Mononuclear cell (primary cell): ENCODE measurements at regions not wholly inside any gene's neighbourhood (a gene's known extent, or its start where the extent isn't known, plus 50 kb on each side); places are given as distances from the start of the nearest gene placed in this dataset.
"Not testable (repeated sequence)": the region's sequence is repeated elsewhere in the genome, so short reads cannot be mapped to it uniquely, and the experiment has no call there.

Source experiments
- H3K27me3 ChIP-seq: 2 replicates; pipeline ENCODE4 v1.6.0; 2011; ENCODE audit warnings: low read length, control low read depth; ENCODE audit not compliant: insufficient read depth
- H3K4me1 ChIP-seq: 2 replicates; pipeline ENCODE4 v1.5.1; 2011; ENCODE audit warnings: mild to moderate bottlenecking, low read length, control low read depth; ENCODE audit not compliant: insufficient read depth
- H3K4me3 ChIP-seq: 2 replicates; pipeline ENCODE4 v1.5.1; 2011; ENCODE audit warnings: mild to moderate bottlenecking, low read length, moderate library complexity
- H3K9me3 ChIP-seq: 2 replicates; pipeline ENCODE4 v1.5.1; 2011; ENCODE audit warnings: low read depth, mild to moderate bottlenecking, control low read depth, low read length

DNA sequence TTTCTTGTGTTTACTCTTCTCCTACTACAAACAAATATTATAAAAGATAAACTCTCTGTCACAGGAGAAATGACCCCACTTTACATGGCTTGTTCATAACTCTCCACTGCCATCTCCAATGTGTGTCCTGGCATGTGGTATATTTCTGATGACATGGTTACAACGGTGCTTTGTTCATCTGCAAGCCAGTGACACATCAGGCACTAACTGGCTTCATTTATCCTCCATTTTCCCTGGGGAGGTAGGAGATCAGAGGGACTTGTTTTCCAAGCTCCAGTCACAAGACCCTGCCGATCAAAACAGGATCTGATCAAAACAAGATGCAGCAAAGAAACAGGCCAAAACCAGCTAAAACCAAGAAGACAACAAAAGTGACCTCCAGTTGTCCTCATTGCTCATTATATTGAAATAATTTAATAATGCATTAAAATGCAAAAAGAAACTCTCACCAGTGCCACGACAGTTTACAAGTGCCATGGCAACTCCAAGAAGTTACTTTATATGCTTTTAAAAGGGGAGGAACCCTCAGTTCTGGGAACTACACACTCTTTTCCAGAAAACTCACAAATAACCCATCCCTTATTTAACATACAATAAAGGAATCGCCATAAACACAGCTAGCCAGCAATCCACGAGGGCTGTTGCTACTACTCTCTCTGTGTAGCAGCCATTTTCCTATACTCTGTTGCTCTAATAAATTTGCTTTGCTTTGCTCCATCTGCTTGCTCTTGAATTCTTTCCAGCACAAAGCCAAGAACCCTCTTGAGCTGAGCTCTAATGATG, 224.2 kb downstream of the XPNPEP1 start:
- Histone ChIP-seq H3K27me3 (no peaks in the 10 kb centered on the region), H3K4me3 (no peak overlapping the region), H3K9me3 (no peaks in the 10 kb centered on the region), H3K4me1 (no peaks in the 10 kb centered on the region)

DNA sequence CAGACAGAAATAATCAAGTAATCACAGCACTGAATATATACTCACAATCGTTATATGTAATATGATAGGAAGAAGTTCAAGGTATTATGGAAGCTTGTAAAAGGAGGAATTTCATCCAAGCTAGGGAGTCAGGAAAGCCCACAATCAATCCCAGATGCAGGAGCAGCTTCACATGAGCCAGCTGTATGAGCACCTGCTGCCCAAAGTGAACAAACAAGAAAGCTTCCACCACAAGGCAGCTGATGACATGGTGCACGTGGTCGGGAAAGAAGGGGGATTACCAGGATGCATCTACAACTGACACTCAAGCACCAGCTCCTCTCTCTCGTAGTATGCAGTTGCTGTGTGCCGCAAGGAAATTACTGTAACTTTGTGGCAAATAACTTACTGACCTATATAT, 225.2 kb downstream of the XPNPEP1 start:
- Histone ChIP-seq H3K4me3 (no peak overlapping the region), H3K27me3 (no peaks in the 10 kb centered on the region), H3K9me3 (no peaks in the 10 kb centered on the region), H3K4me1 (no peaks in the 10 kb centered on the region)

DNA sequence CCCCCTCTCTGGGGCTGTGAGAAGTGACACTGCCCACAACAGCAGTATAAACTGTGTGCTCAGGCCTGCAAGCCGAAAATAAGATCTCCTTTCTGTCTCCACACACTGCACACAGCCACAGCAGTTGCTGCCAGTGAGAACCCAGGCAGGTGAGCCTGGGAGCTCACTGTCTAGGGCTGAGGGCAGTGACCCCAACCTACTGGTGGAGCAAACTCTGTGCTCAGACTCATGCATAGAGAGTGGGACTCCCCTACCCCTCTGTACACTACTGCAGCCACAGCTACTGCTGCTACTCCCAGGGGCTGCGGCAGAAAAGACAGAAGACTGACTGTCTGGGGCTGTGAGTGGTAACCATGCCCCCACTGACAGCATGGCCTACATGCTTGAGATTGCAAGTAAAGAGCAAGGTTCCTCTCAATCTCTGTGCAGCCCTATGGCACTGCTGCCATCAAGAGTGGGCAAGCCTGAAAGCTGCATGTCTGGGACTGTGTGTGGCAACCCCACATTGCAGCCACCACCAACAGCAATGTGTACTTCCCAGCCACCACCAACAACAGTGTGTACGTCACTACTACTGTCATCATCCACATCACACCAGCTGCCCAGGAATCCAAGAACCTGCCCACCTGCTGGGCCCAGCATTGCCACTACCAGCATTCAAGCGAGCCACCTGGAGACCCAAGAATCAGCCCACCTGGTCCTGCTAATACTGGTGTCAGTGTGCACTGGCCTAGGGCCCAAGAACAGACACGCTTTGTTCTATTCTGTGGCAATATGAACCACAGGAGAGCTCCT, 226.1 kb downstream of the XPNPEP1 start:
- Histone ChIP-seq H3K4me3 (no peak overlapping the region), H3K4me1 (no peaks in the 10 kb centered on the region), H3K9me3 (no peaks in the 10 kb centered on the region), H3K27me3 (no peaks in the 10 kb centered on the region)

DNA sequence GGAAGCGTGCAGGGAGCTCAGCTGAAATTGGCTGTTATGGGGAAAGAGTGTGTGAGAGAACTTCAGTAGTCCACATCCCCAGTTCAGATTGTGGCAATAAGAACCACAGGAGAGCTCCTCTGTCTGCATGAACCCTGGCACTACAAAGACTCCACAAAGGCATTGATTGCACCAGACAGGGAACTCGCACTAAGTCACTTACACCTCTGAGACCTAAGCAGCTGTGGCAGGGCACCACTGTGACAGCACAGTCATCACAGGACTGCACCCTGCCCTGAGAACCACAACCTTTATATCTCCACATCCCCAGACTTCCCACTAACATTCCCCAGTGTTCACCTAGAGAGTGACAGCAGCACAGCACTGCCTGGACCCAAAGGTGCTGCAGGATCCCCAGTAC, 226.8 kb downstream of the XPNPEP1 start:
- Histone ChIP-seq H3K27me3 (no peaks in the 10 kb centered on the region), H3K4me3 (no peak overlapping the region), H3K4me1 (no peaks in the 10 kb centered on the region), H3K9me3 (no peaks in the 10 kb centered on the region)

DNA sequence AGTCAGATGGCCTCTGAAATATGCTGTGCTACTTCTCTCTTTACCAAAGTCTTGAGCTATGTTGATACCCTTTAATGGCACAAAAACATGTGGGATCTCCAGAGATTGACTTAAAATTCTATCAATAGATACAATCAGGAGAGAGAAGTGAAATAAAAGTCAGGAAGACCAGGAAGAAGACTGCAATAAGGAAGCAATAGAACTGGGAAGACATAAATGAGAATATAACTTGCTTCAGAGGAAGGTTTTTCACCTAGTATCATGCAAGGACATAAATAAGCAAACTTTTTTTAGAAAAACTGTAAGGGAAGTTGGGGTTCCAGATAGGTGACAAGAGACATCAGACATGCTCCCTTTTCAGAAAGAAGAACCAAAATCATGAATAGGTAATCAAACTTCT, 227.3 kb downstream of the XPNPEP1 start:
- Histone ChIP-seq H3K4me1 (no peaks in the 10 kb centered on the region), H3K4me3 (no peak overlapping the region)

DNA sequence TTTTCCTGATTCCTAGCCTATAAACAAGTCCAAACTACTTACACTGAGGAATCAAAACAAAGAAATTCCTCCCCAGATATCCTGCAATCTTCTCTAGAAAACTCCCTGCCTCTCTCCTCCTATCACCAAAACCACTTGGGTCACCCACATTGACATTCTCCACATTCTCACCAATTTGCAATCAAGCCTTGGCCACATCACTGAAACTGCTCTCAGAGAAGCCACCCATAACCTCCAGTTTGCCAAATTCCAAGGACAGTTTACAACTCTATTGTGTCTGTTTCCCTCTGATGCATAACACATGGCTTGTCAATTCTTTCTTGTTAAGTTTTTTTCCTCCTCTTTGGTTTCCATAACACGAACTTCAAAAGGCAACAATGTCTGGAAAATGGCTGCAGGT, 233.5 kb downstream of the XPNPEP1 start:
- no peaks in the 10 kb centered on the region for H3K9me3 ChIP-seq
- no peak overlapping the region for H3K4me3 ChIP-seq
- H3K4me1 ChIP-seq, result no peaks in the 10 kb centered on the region
- no peaks in the 10 kb centered on the region for H3K27me3 ChIP-seq

More for the DNA sequence above, 227.3 kb downstream of the XPNPEP1 start:
- H3K27me3 ChIP-seq, result no peaks in the 10 kb centered on the region
- H3K9me3 ChIP-seq, result no peaks in the 10 kb centered on the region

DNA sequence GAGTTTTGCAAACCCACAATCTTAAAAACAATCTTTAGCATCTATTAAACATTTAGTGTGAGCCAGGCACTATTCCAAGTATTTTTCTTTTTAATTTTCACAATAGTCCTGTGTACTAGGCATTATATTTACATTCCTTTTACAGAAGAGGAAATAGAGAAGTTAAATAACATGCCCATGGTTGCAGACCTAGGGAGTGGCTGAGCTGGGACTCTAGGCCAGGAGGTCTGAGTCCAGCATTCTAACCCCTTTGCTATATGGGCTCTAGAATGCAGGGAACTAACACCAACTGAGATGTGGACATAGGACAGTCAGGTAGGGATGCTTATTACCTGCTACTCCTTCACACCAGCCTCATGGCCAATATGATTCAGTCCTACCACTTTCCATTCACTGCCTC, 243.8 kb downstream of the XPNPEP1 start:
- no peak overlapping the region for H3K4me3 ChIP-seq
- H3K9me3 ChIP-seq, result no peaks in the 10 kb centered on the region
- no peaks in the 10 kb centered on the region for H3K4me1 ChIP-seq
- no peaks in the 10 kb centered on the region for H3K27me3 ChIP-seq

DNA sequence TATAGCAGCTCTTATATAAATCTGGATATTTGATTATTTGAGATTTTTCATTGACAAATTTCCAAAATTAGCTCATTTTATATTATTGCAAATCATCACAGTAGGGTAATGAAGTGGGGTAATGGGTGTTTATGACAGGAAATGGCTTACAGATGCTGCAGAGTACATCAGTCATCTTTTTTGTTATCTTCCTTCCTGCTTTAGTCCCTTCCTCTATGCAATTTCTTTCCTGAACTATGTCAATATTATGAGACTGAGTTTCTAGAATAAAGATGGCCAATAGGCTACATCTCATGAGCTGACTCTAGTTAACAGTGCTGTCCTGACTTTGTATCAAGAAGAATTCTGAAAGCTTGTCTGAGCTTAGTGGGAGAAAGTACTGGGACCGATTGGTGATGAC, 244.5 kb downstream of the XPNPEP1 start:
- peaks cover 4% of the 10 kb centered on the region for H3K9me3 ChIP-seq
- no peak overlapping the region for H3K4me3 ChIP-seq
- no peaks in the 10 kb centered on the region for H3K4me1 ChIP-seq
- H3K27me3 ChIP-seq, result no peaks in the 10 kb centered on the region

DNA sequence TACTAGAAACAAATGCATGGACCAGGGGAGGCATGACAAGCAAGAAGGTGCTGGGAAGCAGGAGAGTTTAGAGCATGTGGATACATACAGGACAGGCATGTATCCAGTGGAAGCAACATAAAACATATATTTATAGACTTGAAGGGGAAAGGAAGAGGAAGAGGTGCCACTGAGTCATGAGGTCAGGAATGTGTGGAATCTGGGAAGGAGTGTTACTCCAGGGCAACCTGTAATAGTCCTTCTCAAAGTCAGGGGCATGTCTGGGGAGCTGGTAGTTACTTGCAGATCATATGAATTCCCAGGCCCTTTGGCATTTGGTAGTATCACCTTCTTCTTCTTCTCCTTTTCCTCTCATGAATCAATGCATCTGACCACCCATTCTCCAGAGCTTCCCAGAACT, 246.6 kb downstream of the XPNPEP1 start:
- no peaks in the 10 kb centered on the region for H3K27me3 ChIP-seq
- no peak overlapping the region for H3K4me3 ChIP-seq
- H3K4me1 ChIP-seq, result no peaks in the 10 kb centered on the region

DNA sequence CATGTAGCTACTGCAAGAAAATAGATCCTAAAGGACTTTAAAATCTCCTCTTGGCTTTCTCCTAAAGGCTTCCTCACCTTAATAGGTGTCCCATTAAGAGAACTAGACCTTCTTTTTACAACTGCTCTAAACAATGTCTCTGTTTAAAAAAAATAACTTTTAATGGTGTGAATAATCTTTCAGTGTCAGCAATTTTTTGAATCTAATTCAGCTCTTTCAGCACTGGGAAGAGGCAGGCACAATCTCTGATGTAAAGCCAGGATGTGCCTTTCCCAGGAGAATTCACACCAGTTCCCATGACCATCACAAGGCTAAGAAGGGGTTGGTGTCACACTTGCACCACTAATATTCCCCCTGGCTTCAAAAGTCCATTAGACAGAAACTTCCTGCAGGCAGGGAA, 254.6 kb downstream of the XPNPEP1 start:
- H3K4me3 ChIP-seq, result no peak overlapping the region
- H3K9me3 ChIP-seq, result no peaks in the 10 kb centered on the region
- no peaks in the 10 kb centered on the region for H3K27me3 ChIP-seq
- H3K4me1 ChIP-seq, result no peaks in the 10 kb centered on the region

More for the DNA sequence above, 246.6 kb downstream of the XPNPEP1 start:
- H3K9me3 ChIP-seq, result peaks cover 4% of the 10 kb centered on the region

DNA sequence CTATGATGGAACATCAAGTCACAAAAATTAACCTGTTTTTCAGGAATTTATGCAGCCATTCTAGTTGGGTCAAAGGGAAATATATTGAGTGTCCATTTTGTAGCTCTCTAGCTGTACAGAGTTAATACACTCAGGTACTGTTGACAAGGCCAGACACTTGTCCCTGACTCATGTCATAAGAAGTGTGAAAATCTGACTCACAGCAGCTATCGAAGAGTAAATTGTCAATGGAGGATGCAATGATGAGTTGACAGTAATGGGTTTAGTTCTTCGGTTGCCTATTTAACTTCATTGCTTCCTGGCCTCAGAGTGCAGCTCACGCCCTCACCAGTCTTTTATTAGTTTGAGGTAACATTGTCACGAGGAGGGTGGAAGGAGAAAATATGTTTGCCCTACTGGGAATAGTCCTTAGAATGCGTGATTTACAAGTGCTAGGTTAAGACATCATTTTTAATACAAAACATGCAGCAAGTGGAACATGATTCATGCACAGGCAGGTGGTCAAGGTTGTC, 255.1 kb downstream of the XPNPEP1 start:
- Histone ChIP-seq H3K27me3 (no peaks in the 10 kb centered on the region), H3K4me3 (no peak overlapping the region), H3K4me1 (no peaks in the 10 kb centered on the region), H3K9me3 (no peaks in the 10 kb centered on the region)

DNA sequence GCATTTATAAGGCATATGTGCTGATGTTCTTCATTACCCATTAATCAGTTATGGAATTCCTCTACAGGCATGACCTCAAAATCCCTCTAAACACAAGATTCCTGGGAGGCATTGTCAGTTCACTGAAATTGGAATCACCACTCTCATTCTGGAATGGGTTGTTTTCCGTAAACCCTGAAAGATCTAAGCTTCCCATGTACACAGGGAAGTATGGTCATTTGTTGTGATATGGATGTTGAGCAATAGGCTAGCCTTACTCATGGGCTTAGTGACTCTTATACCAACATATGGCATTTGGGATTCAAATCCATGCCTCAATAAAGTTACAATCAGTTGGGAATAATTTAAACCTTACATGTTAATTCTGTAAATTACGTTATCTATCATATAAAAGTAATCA, 258.0 kb downstream of the XPNPEP1 start:
- Histone ChIP-seq H3K4me3 (no peak overlapping the region), H3K4me1 (no peaks in the 10 kb centered on the region), H3K27me3 (no peaks in the 10 kb centered on the region), H3K9me3 (no peaks in the 10 kb centered on the region)

DNA sequence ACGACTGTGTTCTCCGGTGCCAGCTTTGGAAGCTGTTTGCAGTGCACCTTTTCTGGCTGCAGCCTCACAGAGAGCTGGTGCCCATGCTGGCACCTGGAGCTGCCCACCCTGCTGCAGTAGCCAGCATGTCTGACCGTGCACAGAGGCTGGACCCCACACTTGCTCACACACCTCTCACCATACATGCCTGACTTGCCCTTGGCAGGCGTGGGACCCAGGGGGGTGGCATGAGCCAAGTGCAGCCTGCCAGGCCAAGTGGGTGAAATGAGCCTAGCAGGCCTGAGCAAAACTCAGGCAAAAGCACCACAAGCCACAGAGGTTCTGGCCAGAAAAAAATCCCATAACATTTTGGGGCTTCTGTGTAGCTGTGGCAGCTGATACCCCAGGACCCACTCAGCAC, 258.8 kb downstream of the XPNPEP1 start:
- no peak overlapping the region for H3K4me3 ChIP-seq
- no peaks in the 10 kb centered on the region for H3K27me3 ChIP-seq
- no peaks in the 10 kb centered on the region for H3K9me3 ChIP-seq
- H3K4me1 ChIP-seq, result no peaks in the 10 kb centered on the region

DNA sequence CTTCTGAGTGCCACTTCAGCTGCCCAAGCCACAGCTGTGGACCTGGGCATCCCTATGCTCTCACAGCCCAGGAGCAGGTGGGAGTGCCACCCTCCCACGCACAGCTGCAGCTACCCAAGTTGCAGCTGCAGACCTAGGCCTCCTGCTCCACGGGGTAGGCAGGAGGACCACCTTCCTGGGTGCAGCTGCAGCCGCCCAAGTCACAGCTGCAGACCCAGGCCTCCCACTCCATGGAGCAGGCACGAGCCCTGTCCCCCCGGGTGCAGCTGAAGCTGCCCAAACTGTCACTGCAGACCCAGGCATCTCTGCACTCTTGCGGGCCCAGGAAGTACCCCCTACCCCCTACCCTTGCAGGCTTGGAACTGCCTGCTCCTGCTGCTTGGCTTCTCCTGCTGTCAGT, 260.2 kb downstream of the XPNPEP1 start:
- Histone ChIP-seq H3K9me3 (no peaks in the 10 kb centered on the region), H3K4me3 (no peak overlapping the region), H3K4me1 (no peaks in the 10 kb centered on the region), H3K27me3 (no peaks in the 10 kb centered on the region)

DNA sequence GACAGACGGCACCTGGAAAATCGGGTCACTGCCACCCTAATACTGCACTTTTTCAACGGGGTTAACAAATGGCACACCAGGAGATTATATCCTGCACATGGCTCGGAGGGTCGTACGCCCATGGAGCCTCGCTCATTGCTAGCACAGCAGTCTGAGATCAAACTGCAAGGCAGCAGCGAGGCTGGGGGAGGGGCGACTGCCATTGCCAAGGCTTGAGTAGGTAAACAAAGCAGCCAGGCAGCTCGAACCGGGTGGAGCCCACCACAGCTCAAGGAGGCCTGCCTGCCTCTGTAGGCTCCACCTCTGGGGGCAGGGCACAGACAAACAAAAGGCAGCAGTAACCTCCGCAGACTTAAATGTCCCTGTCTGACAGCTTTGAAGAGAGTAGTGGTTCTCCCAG, 270.7 kb downstream of the XPNPEP1 start:
- H3K9me3 ChIP-seq, H3K27me3 ChIP-seq, H3K4me3 ChIP-seq, H3K4me1 ChIP-seq: not testable (repeated sequence)
